GM18499 (cell line): ENCODE measurements at regions not wholly inside any gene's neighbourhood (a gene's known extent, or its start where the extent isn't known, plus 50 kb on each side); places are given as distances from the start of the nearest gene placed in this dataset.
A peak's percentile ranks its signal among the peaks of the same experiment; 100 is the strongest.
"Not testable (repeated sequence)": the region's sequence is repeated elsewhere in the genome, so short reads cannot be mapped to it uniquely, and the experiment has no call there.

ENCODE experiments used
- ATAC-seq: cut with Tn5 transposase; IDR thresholded peaks from one replicate; pipeline ENCODE4 v1.9.1; 2021; ENCODE audit warnings: moderate number of reproducible peaks; ENCODE audit not compliant: insufficient read depth, unreplicated experiment

- no peak for ATAC-seq
Observed at GRCh38 chr1:8122477-8123407, 96.6 kb upstream of the ERRFI1 start.

GRCh38 chr1:8122160-8122476, 96.0 kb upstream of the ERRFI1 start:
- ATAC-seq = no peak

- no peak for ATAC-seq
Observed at GRCh38 chr1:8121261-8122159, 95.4 kb upstream of the ERRFI1 start.

- ATAC-seq = no peak
Observed at GRCh38 chr1:8120693-8121260, 94.7 kb upstream of the ERRFI1 start.

- not testable (repeated sequence) for ATAC-seq
Observed at GRCh38 chr1:8118736-8119135, 92.6 kb upstream of the ERRFI1 start.

- ATAC-seq = no peak
Observed at GRCh38 chr1:8118031-8118451, 91.9 kb upstream of the ERRFI1 start.

- no peak for ATAC-seq
Observed at GRCh38 chr1:8116894-8117264, 90.8 kb upstream of the ERRFI1 start.

- ATAC-seq = no peak
Observed at GRCh38 chr1:8115769-8116167, 89.7 kb upstream of the ERRFI1 start.

GRCh38 chr1:8115031-8115768, 89.1 kb upstream of the ERRFI1 start:
- ATAC-seq = no peak

- ATAC-seq = no peak
Observed at GRCh38 chr1:8113262-8114220, 87.4 kb upstream of the ERRFI1 start.

GRCh38 chr1:8112611-8113261, 86.6 kb upstream of the ERRFI1 start:
- ATAC-seq = no peak

GRCh38 chr1:8111560-8111959, 85.5 kb upstream of the ERRFI1 start:
- ATAC-seq = no peak

- ATAC-seq = no peak
Observed at GRCh38 chr1:8109216-8109615, 83.1 kb upstream of the ERRFI1 start.

- ATAC-seq = no peak
Observed at GRCh38 chr1:8107897-8108296, 81.8 kb upstream of the ERRFI1 start.

- no peak for ATAC-seq
Observed at GRCh38 chr1:8104278-8105236, 78.4 kb upstream of the ERRFI1 start.

- no peak for ATAC-seq
Observed at GRCh38 chr1:8097908-8098307, 71.8 kb upstream of the ERRFI1 start.

- ATAC-seq = peak; percentile 83
Observed at GRCh38 chr1:8097077-8097799, 71.1 kb upstream of the ERRFI1 start.
